ENCODE measurements at regions not wholly inside any gene's neighbourhood (a gene's known extent, or its start where the extent isn't known, plus 50 kb on each side); places are given as distances from the start of the nearest gene placed in this dataset.
"Not testable (repeated sequence)": the region's sequence is repeated elsewhere in the genome, so short reads cannot be mapped to it uniquely, and the experiment has no call there.

- TF ChIP-seq MAX (IDR thresholded peaks at IDR 0.05; ENCODE audit: low read depth, low read length) (no peak), CTCF (IDR thresholded peaks at IDR 0.05; ENCODE audit: low read depth, low read length) (no peak), POLR2A (IDR thresholded peaks at IDR 0.05; ENCODE audit: extremely low read depth, insufficient read length) (no peak), MYC (IDR thresholded peaks at IDR 0.05; ENCODE audit: low read depth, low read length) (no peak)
- no peak overlapping the region for H3K4me3 ChIP-seq (ENCODE audit: low read depth, low read length)
- DNase-seq (ENCODE audit: low read depth), result no peak
Observed at GRCh38 chr13:99729745-99730144, 228.5 kb downstream of the TM9SF2 start.

GRCh38 chr13:99727651-99728050, 226.4 kb downstream of the TM9SF2 start:
- DNase-seq (ENCODE audit: low read depth); H3K4me3 ChIP-seq (ENCODE audit: low read depth, low read length): not testable (repeated sequence)

- TF ChIP-seq CTCF (IDR thresholded peaks at IDR 0.05; ENCODE audit: low read depth, low read length) (no peak), POLR2A (IDR thresholded peaks at IDR 0.05; ENCODE audit: extremely low read depth, insufficient read length) (no peak)
- no peak for DNase-seq (ENCODE audit: low read depth)
- no peak overlapping the region for H3K4me3 ChIP-seq (ENCODE audit: low read depth, low read length)
Observed at GRCh38 chr13:99726282-99726894, 225.1 kb downstream of the TM9SF2 start.

GRCh38 chr13:99725644-99726043, 224.4 kb downstream of the TM9SF2 start:
- TF ChIP-seq POLR2A (IDR thresholded peaks at IDR 0.05; ENCODE audit: extremely low read depth, insufficient read length) (no peak), MAX (IDR thresholded peaks at IDR 0.05; ENCODE audit: low read depth, low read length) (no peak), CTCF (IDR thresholded peaks at IDR 0.05; ENCODE audit: low read depth, low read length) (no peak), MYC (IDR thresholded peaks at IDR 0.05; ENCODE audit: low read depth, low read length) (no peak)
- no peak for DNase-seq (ENCODE audit: low read depth)
- no peak overlapping the region for H3K4me3 ChIP-seq (ENCODE audit: low read depth, low read length)

- no peak for TF ChIP-seq MAX (IDR thresholded peaks at IDR 0.05; ENCODE audit: low read depth, low read length)
- TF ChIP-seq POLR2A (IDR thresholded peaks at IDR 0.05; ENCODE audit: extremely low read depth, insufficient read length), result no peak
- no peak for TF ChIP-seq CTCF (IDR thresholded peaks at IDR 0.05; ENCODE audit: low read depth, low read length)
- TF ChIP-seq MYC (IDR thresholded peaks at IDR 0.05; ENCODE audit: low read depth, low read length), result no peak
- no peak for DNase-seq (ENCODE audit: low read depth)
- H3K4me3 ChIP-seq (ENCODE audit: low read depth, low read length), result no peak overlapping the region
Observed at GRCh38 chr13:99724633-99725517, 223.6 kb downstream of the TM9SF2 start.

- H3K4me3 ChIP-seq (ENCODE audit: low read depth, low read length), result no peak overlapping the region
- no peak for TF ChIP-seq MYC (IDR thresholded peaks at IDR 0.05; ENCODE audit: low read depth, low read length)
- TF ChIP-seq MAX (IDR thresholded peaks at IDR 0.05; ENCODE audit: low read depth, low read length), result no peak
- no peak for TF ChIP-seq POLR2A (IDR thresholded peaks at IDR 0.05; ENCODE audit: extremely low read depth, insufficient read length)
- TF ChIP-seq CTCF (IDR thresholded peaks at IDR 0.05; ENCODE audit: low read depth, low read length), result no peak
- no peak for DNase-seq (ENCODE audit: low read depth)
Observed at GRCh38 chr13:99723878-99724277, 222.6 kb downstream of the TM9SF2 start.
